ENCODE measurements at regions not wholly inside any gene's neighbourhood (a gene's known extent, or its start where the extent isn't known, plus 50 kb on each side); places are given as distances from the start of the nearest gene placed in this dataset.

DNA sequence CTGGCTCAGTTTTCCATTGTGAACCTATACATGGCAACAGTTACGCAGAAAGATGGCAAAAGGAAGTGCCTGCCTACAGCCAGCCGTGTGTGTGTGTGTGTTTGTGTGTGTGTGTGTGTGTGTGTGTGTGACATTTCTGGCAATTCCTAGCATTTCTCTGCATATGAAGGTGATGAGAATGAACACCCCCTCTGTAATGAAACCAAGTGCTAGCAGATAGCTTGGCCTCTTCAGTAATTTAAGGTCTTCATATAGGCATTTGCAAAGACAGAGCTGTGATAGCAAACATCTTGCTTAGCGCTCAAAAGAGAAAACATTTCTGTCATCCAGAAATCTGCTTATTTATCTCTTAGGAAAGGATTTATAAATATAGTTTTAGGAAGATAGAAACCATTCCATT lies 389.1 kb downstream of the AACS start:
- TF ChIP-seq, protein P1, sequence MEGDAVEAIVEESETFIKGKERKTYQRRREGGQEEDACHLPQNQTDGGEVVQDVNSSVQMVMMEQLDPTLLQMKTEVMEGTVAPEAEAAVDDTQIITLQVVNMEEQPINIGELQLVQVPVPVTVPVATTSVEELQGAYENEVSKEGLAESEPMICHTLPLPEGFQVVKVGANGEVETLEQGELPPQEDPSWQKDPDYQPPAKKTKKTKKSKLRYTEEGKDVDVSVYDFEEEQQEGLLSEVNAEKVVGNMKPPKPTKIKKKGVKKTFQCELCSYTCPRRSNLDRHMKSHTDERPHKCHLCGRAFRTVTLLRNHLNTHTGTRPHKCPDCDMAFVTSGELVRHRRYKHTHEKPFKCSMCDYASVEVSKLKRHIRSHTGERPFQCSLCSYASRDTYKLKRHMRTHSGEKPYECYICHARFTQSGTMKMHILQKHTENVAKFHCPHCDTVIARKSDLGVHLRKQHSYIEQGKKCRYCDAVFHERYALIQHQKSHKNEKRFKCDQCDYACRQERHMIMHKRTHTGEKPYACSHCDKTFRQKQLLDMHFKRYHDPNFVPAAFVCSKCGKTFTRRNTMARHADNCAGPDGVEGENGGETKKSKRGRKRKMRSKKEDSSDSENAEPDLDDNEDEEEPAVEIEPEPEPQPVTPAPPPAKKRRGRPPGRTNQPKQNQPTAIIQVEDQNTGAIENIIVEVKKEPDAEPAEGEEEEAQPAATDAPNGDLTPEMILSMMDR (conservative IDR thresholded peaks at IDR 0.05), result no peak
- TF ChIP-seq ZFX (IDR thresholded peaks at IDR 0.05), result no peak
